Neural progenitor cell (in vitro differentiated cells): ENCODE measurements at regions not wholly inside any gene's neighbourhood (a gene's known extent, or its start where the extent isn't known, plus 50 kb on each side); places are given as distances from the start of the nearest gene placed in this dataset.

ENCODE experiments used
- EZH2 ChIP-seq: fragments of 200-600 bp; sonication (generic); IDR thresholded peaks from 2 replicates; pipeline ENCODE4 v1.6.1; 2017; ENCODE audit warnings: antibody characterized with exemption, mild to moderate bottlenecking, moderate library complexity
- EZH2phosphoT487 ChIP-seq: fragments of 200-600 bp; sonication (generic); IDR thresholded peaks from 2 replicates; pipeline ENCODE4 v1.6.1; 2017; ENCODE audit warnings: antibody characterized with exemption
- TF ChIP-seq, protein P1 (sequence below): fragments of 200-600 bp; sonication (generic); IDR thresholded peaks from 2 replicates; pipeline ENCODE4 v1.5.1; 2017; ENCODE audit warnings: antibody characterized with exemption, mild to moderate bottlenecking

DNA sequence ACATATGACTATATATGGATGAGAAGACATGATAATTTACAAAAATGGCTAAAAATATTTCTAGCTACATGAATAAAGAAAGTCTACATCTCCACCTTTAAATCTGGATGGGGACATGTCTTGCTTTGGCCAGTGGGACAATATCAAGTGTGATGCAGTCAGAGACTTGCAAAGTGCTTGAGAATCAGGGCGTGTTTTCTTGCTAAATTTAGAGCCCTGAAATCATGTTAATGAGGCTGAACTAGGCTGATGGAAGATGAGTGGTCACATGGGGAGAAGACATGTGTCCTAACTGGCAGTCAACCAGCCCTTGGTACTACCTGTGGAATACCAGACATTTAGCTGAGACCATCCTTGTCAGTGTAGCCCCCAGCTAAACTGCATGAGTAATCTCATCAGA, 278.5 kb upstream of the RGPD4 start:
- TF ChIP-seq, protein P1, sequence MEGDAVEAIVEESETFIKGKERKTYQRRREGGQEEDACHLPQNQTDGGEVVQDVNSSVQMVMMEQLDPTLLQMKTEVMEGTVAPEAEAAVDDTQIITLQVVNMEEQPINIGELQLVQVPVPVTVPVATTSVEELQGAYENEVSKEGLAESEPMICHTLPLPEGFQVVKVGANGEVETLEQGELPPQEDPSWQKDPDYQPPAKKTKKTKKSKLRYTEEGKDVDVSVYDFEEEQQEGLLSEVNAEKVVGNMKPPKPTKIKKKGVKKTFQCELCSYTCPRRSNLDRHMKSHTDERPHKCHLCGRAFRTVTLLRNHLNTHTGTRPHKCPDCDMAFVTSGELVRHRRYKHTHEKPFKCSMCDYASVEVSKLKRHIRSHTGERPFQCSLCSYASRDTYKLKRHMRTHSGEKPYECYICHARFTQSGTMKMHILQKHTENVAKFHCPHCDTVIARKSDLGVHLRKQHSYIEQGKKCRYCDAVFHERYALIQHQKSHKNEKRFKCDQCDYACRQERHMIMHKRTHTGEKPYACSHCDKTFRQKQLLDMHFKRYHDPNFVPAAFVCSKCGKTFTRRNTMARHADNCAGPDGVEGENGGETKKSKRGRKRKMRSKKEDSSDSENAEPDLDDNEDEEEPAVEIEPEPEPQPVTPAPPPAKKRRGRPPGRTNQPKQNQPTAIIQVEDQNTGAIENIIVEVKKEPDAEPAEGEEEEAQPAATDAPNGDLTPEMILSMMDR, result no peak
- TF ChIP-seq EZH2 (no peak), EZH2phosphoT487 (no peak)
